Omental fat pad (tissue), 3 donors: ENCODE measurements at regions not wholly inside any gene's neighbourhood (a gene's known extent, or its start where the extent isn't known, plus 50 kb on each side); places are given as distances from the start of the nearest gene placed in this dataset.

ENCODE experiments used
- ATAC-seq: fragments of 150-250 bp; one replicate; pipeline ENCODE4 v1.9.1; 2016; ENCODE audit warnings: mild to moderate bottlenecking, moderate library complexity; ENCODE audit not compliant: low FRiP score
- DNase-seq: peaks from one replicate; pipeline ENCODE4 v3.0.0-alpha.2; 2019; ENCODE audit warnings: low spot score
- TF ChIP-seq, protein P1 (sequence below), 3 donors: fragments of 450-650 bp; IDR thresholded peaks; one replicate each; pipeline ENCODE4 v1.5.1; 2016 to 2017; ENCODE audit warnings: antibody characterized with exemption in 3 of 3, mild to moderate bottlenecking in 3 of 3, moderate library complexity in 2 of 3

DNA sequence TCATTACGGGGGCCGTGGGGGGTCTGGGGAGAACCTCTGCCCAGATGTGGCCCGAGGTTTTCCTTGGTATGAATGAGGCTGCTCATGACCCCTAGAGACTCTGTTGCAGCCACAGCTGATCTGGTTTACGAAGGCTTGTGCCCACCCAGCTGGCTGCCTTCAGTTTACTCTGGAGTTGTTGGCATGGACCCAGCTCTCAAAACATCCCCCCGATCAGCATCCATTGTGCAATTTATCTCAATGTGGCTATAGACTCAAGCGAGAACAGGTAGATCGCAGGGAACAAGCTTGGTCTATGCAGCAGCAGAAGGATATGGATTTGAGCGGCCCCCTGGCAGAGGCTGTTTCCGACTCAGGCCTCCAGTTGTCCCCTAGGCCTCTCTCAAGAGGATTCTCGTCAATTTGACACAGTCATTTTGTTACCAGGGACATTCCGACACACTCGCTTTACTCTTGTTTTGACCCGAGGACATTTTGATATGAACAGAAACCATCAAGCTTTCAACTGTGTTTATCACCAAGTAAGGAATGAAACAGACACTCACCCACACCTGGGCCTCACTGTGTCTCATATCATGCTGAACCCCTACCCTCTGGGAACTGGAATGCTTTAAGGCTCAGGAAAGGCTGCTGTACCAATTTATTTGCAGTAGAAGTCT, 161.5 kb downstream of the KATNAL1 start:
- no peak for ATAC-seq
- DNase-seq, result no peak
- TF ChIP-seq, protein P1, sequence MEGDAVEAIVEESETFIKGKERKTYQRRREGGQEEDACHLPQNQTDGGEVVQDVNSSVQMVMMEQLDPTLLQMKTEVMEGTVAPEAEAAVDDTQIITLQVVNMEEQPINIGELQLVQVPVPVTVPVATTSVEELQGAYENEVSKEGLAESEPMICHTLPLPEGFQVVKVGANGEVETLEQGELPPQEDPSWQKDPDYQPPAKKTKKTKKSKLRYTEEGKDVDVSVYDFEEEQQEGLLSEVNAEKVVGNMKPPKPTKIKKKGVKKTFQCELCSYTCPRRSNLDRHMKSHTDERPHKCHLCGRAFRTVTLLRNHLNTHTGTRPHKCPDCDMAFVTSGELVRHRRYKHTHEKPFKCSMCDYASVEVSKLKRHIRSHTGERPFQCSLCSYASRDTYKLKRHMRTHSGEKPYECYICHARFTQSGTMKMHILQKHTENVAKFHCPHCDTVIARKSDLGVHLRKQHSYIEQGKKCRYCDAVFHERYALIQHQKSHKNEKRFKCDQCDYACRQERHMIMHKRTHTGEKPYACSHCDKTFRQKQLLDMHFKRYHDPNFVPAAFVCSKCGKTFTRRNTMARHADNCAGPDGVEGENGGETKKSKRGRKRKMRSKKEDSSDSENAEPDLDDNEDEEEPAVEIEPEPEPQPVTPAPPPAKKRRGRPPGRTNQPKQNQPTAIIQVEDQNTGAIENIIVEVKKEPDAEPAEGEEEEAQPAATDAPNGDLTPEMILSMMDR (IDR thresholded peaks at IDR 0.05), result no peak

DNA sequence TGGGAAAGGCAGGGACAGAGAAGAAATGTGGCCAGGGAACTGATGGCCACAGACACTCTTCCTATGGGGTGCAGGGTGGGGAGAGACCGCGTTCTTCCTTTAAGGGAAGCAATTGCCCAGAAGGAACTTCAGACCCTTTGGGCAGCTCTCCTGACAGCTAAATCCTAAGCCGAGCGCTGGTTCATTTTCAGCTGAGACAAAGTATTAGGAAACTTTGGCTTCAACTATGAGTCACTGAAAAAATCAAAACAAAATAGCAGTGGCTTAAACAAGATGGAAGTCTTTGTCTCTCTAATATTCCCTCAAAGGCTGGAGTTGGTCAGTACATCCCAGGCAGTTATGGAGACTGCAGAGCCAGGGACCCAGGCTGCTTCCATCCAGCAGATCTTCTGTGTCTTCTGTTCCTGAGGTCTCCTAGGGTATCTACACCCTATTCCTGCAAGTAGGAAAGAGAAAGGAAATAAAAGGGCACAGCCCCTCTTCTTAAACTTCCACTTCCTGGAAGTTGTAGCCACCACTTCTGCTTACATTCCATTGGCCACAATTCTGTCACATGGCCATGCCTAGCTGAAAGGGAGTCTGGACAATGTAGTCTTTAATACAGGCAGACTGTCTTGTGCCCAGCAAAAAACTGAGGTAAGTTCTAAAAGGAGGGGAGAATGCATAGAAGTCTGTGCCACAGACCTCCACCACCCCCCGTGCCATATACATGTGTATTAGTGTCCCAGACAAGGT, 163.5 kb downstream of the KATNAL1 start:
- no peak for DNase-seq
- no peak for ATAC-seq

DNA sequence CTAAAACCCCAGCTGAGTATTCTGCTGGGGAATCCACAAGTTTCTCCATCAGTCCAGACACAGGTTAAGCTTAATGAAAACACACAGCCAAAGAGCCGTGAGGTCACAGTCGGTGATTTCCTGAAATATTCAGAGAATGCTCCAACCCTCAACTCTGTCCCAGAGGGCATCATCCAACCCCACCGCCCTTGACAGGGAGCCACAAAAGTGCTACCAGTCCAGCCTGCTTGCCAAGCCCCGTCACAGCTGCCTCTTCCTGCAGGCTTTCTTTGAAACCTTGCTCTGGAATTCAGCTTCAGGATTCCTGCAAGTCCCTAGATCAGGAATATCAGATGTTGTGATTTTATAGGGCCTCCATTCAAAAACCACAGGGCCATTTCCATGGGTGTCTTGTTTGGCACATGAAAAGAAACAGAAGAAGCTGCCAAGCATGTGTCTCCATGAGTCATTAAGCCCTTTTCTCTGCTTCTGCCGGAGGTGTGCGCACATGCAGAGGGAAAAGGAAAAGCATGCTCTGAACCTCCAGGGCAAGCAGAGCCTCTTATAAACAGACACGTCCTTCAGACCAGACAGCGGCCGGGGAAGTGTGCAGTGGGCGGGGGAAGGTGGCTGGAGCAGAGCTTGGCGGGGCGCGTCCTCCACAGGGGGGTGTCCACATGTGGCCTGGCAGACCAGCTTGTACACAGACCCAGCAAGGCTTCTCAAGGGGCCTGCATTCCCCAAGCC, 164.7 kb downstream of the KATNAL1 start:
- TF ChIP-seq, protein P1 (IDR thresholded peaks at IDR 0.05), result no peak
- ATAC-seq (peak; percentile 61), DNase-seq (no peak)

More for the DNA sequence above, 163.5 kb downstream of the KATNAL1 start:
- TF ChIP-seq, protein P1 (IDR thresholded peaks at IDR 0.05), result no peak

DNA sequence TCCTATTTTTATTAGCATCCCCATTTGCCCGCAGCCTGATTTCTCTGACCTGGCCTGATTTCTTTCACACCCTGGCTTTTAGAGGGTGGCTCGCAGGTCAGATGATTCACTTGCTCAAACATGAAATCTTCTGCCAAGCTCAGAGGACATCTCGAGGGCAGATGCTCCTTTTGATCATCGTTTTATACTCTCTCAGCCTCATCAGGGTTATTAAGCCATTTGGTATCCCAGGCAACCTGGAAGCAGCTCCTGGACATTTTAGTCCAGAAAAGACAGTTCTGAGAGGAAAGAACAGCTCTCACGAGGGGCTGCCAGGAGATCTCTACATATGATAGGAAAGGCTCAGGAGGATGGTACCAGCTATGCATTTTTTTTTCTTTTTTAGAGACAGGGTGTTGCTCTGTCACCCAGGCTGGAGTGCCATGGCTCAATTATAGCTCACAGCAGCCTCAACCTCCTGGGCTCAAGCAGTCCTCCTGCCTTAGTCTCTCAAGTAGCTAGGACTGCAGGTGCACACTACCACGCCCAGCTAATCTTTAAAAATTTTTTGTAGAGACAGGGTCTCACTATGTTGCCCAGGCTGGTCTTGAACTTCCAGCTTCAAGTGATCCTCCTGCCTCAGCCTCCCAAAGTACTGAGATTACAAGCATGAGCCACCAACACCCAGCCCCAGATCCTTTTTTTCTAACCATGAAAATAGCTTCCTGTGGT, 165.4 kb downstream of the KATNAL1 start:
- TF ChIP-seq, protein P1 (IDR thresholded peaks at IDR 0.05), result no peak
- ATAC-seq (no peak), DNase-seq (no peak)

DNA sequence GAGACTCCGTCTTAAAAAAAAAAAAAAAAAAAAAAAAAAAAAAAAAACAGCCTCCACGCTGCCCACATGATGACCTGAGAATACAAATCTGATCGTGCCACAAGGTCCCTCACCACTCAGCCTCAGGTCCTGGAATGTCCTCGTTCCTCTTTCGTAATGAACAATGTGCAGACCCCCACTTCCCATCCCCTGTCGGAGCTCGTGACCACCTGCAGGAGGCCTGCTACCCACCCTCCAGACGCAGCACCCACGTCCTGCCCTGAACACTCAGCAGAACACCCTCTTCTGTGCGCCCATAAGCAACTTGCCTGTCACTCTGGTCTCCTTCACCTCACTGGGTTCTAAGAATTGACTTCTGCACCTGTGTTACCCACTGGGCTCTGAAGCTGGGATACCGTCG, 166.4 kb downstream of the KATNAL1 start:
- DNase-seq (no peak), ATAC-seq (no peak)
- TF ChIP-seq, protein P1 (IDR thresholded peaks at IDR 0.05), result no peak

DNA sequence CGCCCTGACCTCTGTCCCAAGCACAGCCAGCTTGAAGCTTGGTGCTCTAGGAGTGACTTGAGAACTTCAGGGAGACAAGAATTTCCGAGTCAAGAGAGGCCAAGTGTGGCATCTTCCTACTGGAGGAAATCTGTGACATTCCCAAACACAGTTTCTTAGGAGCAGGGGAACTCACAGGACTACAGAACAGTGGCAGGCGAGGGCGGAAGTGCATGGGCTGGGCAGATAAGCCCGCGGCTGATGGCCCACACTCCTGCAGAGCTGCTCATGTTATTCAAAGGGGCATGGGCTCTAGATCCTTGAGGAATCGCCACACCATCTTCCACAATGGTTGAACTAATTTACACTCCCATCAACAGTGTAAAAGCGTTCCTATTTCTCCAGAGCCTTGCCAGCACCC, 168.8 kb downstream of the KATNAL1 start:
- no peak for ATAC-seq
- DNase-seq, result no peak
- TF ChIP-seq, protein P1 (IDR thresholded peaks at IDR 0.05), result no peak
